ENCODE measurements at regions not wholly inside any gene's neighbourhood (a gene's known extent, or its start where the extent isn't known, plus 50 kb on each side); places are given as distances from the start of the nearest gene placed in this dataset.

GRCh38 chr1:196152975-196153374 lies 455.3 kb downstream of the KCNT2 start:
- TF ChIP-seq POLR2AphosphoS5 (IDR thresholded peaks at IDR 0.05; ENCODE audit: low read depth, low read length) (no peak), SPI1 (IDR thresholded peaks at IDR 0.05; ENCODE audit: low read depth, low read length) (peak; percentile 60), TAF1 (IDR thresholded peaks at IDR 0.05; ENCODE audit: low read depth, low read length) (no peak)
